Stimulated activated CD4-positive, alpha-beta T cell treated with anti-CD3 and anti-CD28 coated beads, Interleukin-12 subunit alpha, Interleukin-12 subunit beta, amount 100 ng/mL, for 4 hours (primary cell): ENCODE measurements at regions not wholly inside any gene's neighbourhood (a gene's known extent, or its start where the extent isn't known, plus 50 kb on each side); places are given as distances from the start of the nearest gene placed in this dataset.

Experiments
- DNase-seq: peaks from one replicate; pipeline ENCODE4 v3.0.0-alpha.2; 2020

GRCh38 chr9:89869793-89870580 lies 265.2 kb downstream of the GADD45G start:
- DNase-seq = no peak

GRCh38 chr9:89871871-89872331 lies 267.1 kb downstream of the GADD45G start:
- DNase-seq = no peak

- DNase-seq = no peak
These were observed 267.7 kb downstream of the GADD45G start for GRCh38 chr9:89872426-89872912.

- no peak for DNase-seq
These were observed 268.3 kb downstream of the GADD45G start for GRCh38 chr9:89872913-89873707.

GRCh38 chr9:89873801-89874200 lies 269.0 kb downstream of the GADD45G start:
- no peak for DNase-seq

GRCh38 chr9:89874351-89875321 lies 269.8 kb downstream of the GADD45G start:
- no peak for DNase-seq

- no peak for DNase-seq
These were observed 272.5 kb downstream of the GADD45G start for GRCh38 chr9:89877051-89878002.

- no peak for DNase-seq
These were observed 273.2 kb downstream of the GADD45G start for GRCh38 chr9:89878003-89878411.

GRCh38 chr9:89878687-89879086 lies 273.9 kb downstream of the GADD45G start:
- DNase-seq = no peak

- DNase-seq = no peak
These were observed 274.5 kb downstream of the GADD45G start for GRCh38 chr9:89879276-89879675.

GRCh38 chr9:89879701-89880100 lies 274.9 kb downstream of the GADD45G start:
- no peak for DNase-seq

- DNase-seq = no peak
These were observed 275.3 kb downstream of the GADD45G start for GRCh38 chr9:89880161-89880560.

GRCh38 chr9:89880721-89881120 lies 275.9 kb downstream of the GADD45G start:
- no peak for DNase-seq

- DNase-seq = no peak
These were observed 276.6 kb downstream of the GADD45G start for GRCh38 chr9:89881431-89881830.

GRCh38 chr9:89882930-89883361 lies 278.1 kb downstream of the GADD45G start:
- no peak for DNase-seq

GRCh38 chr9:89883401-89884341 lies 278.9 kb downstream of the GADD45G start:
- DNase-seq = no peak

GRCh38 chr9:89884356-89885083 lies 279.7 kb downstream of the GADD45G start:
- DNase-seq = no peak

- no peak for DNase-seq
These were observed 280.3 kb downstream of the GADD45G start for GRCh38 chr9:89885156-89885555.

- DNase-seq = no peak
These were observed 281.5 kb downstream of the GADD45G start for GRCh38 chr9:89886281-89886700.
